ENCODE measurements at regions not wholly inside any gene's neighbourhood (a gene's known extent, or its start where the extent isn't known, plus 50 kb on each side); places are given as distances from the start of the nearest gene placed in this dataset.

DNA sequence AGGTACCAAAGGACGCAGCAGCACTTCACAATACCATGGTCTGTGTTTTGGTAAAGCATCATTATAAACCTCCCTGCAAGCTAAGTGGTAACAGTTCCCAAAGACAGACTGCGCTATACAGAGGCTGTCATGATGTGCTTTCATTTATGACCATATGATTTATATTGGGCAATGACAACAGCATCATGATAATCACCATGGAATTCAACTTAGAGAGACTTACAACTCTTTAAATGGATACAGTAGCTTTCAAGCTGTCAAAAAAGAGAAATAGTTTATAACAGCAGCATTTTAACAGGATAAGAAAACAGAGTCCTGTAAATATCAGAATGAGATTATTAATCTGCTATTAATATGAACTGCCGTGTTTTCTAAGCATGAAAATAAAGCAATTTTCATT is 341.7 kb downstream of the GPR37 start:
- DNase-seq (ENCODE audit: low spot score in 2 of 2) = no peak
- no peak overlapping the region for H3K27ac ChIP-seq
- no peaks in the 10 kb centered on the region for H3K36me3 ChIP-seq
- H3K4me3 ChIP-seq = no peak overlapping the region
- no peaks in the 10 kb centered on the region for H3K27me3 ChIP-seq
- WGBS = 64% methylated on average over 3 of the region's 3 CpGs
- TF ChIP-seq POLR2AphosphoS5 (IDR thresholded peaks at IDR 0.05) (no peak), POLR2A (IDR thresholded peaks at IDR 0.05) (no peak), EP300 (IDR thresholded peaks at IDR 0.05) (no peak)
- TF ChIP-seq, protein P1, sequence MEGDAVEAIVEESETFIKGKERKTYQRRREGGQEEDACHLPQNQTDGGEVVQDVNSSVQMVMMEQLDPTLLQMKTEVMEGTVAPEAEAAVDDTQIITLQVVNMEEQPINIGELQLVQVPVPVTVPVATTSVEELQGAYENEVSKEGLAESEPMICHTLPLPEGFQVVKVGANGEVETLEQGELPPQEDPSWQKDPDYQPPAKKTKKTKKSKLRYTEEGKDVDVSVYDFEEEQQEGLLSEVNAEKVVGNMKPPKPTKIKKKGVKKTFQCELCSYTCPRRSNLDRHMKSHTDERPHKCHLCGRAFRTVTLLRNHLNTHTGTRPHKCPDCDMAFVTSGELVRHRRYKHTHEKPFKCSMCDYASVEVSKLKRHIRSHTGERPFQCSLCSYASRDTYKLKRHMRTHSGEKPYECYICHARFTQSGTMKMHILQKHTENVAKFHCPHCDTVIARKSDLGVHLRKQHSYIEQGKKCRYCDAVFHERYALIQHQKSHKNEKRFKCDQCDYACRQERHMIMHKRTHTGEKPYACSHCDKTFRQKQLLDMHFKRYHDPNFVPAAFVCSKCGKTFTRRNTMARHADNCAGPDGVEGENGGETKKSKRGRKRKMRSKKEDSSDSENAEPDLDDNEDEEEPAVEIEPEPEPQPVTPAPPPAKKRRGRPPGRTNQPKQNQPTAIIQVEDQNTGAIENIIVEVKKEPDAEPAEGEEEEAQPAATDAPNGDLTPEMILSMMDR (IDR thresholded peaks at IDR 0.05) = no peak
- no peaks in the 10 kb centered on the region for H3K4me1 ChIP-seq
- H3K9me3 ChIP-seq = no peaks in the 10 kb centered on the region

DNA sequence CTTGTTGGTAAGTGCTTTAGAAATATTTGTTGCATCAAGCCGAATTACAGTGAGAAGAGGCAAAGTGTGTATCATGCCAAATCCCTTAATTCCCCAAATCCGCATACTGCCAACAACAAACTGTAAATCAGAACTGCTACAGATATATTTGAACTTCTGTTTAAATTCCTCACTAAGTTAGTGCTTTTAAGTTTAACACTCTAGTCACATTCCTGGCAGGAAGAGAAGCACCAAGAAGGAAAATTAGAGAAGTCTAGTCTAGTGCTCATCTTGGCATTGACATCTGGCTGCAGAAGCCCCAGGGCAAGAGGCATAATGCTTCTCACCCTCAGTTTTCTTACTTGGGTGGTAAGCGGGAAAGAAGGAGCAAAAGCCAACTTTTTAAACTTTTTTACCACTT is 343.5 kb downstream of the GPR37 start:
- Histone ChIP-seq H3K4me3 (no peak overlapping the region), H3K27me3 (no peaks in the 10 kb centered on the region), H3K36me3 (no peaks in the 10 kb centered on the region), H3K9me3 (no peaks in the 10 kb centered on the region), H3K27ac (no peak overlapping the region), H3K4me1 (no peaks in the 10 kb centered on the region)
- TF ChIP-seq POLR2A (IDR thresholded peaks at IDR 0.05) (no peak), EP300 (IDR thresholded peaks at IDR 0.05) (no peak), POLR2AphosphoS5 (IDR thresholded peaks at IDR 0.05) (no peak)
- TF ChIP-seq, protein P1 (IDR thresholded peaks at IDR 0.05) = no peak
- WGBS = 49% methylated on average over 3 of the region's 3 CpGs
- no peak for DNase-seq (ENCODE audit: low spot score in 2 of 2)

DNA sequence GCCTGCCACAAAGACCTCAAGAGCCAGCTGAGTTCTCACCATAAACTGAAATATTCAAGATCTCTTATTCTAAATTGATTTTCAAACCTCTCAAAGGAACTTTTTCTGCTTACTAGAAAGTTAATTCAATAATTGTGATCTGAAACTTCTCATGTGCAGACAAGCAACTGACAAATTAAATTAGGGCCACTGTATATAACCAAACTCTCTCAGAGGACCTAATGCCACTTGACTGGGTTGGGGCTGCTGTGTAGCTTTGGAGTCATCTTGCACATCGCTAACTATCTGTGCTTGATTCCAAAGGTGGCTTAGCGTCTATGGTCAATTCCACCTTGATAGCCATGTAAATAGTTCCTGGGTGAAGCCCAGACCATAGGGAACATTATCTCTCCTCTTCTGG is 345.2 kb downstream of the GPR37 start:
- H3K36me3 ChIP-seq = no peaks in the 10 kb centered on the region
- DNase-seq (ENCODE audit: low spot score in 2 of 2) = no peak
- H3K27me3 ChIP-seq = no peaks in the 10 kb centered on the region
- no peaks in the 10 kb centered on the region for H3K9me3 ChIP-seq
- H3K4me3 ChIP-seq = no peak overlapping the region
- no peaks in the 10 kb centered on the region for H3K4me1 ChIP-seq
- WGBS = 92% methylated on average over 2 of the region's 2 CpGs
- TF ChIP-seq POLR2A (IDR thresholded peaks at IDR 0.05) (no peak), EP300 (IDR thresholded peaks at IDR 0.05) (no peak), POLR2AphosphoS5 (IDR thresholded peaks at IDR 0.05) (no peak)
- TF ChIP-seq, protein P1 (IDR thresholded peaks at IDR 0.05) = no peak
- H3K27ac ChIP-seq = no peak overlapping the region

DNA sequence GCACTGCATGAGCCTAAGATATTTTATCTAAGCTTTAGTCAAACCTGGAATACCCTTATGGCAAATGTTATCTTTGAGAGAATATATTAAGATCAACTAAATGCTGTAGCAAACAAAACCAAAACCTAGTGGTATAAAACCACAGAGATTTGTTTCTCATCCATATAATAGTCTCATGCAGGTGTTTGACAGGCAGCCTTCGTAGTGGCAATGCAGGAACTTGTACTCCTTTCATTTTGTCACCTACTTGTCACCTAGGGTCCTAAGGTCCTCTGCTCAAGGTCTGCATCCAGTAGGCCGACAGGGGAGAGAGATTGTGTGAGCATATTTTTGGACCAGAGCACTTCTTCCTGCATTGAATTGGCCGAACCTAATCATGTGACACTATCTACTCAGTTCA is 352.6 kb downstream of the GPR37 start:
- no peaks in the 10 kb centered on the region for H3K9me3 ChIP-seq
- H3K4me3 ChIP-seq = no peak overlapping the region
- no peaks in the 10 kb centered on the region for H3K4me1 ChIP-seq
- 49% methylated on average over 3 of the region's 3 CpGs for WGBS
- no peaks in the 10 kb centered on the region for H3K27me3 ChIP-seq
- DNase-seq (ENCODE audit: low spot score in 2 of 2) = no peak
- H3K36me3 ChIP-seq = no peaks in the 10 kb centered on the region
- H3K27ac ChIP-seq = no peak overlapping the region
- TF ChIP-seq EP300 (IDR thresholded peaks at IDR 0.05) = no peak
- TF ChIP-seq POLR2A (IDR thresholded peaks at IDR 0.05) = no peak
- TF ChIP-seq, protein P1 (IDR thresholded peaks at IDR 0.05) = no peak
- TF ChIP-seq POLR2AphosphoS5 (IDR thresholded peaks at IDR 0.05) = no peak

DNA sequence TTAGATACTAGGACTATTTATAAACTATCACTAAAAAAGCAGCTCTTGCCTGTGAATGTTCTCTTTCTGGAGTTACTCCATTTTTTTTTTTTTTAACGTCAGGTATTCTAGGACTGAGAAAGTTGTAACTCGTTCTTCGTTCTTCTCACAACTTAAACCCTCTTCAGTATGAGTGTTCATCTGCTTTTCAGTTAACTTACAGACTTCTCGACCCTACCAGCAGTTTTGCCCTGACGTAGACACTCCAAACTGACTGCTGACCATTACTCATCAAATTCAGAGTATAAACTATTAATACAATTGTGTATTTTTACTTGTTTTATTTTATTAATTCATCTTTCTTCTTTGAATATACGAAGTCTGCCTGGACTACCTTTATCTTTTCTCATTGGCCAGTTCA is 353.1 kb downstream of the GPR37 start:
- TF ChIP-seq POLR2AphosphoS5 (IDR thresholded peaks at IDR 0.05) (no peak), POLR2A (IDR thresholded peaks at IDR 0.05) (no peak), EP300 (IDR thresholded peaks at IDR 0.05) (no peak)
- TF ChIP-seq, protein P1 (IDR thresholded peaks at IDR 0.05) = no peak
- H3K4me3 ChIP-seq = no peak overlapping the region
- H3K36me3 ChIP-seq = no peaks in the 10 kb centered on the region
- H3K27ac ChIP-seq = no peak overlapping the region
- H3K9me3 ChIP-seq = no peaks in the 10 kb centered on the region
- no peaks in the 10 kb centered on the region for H3K4me1 ChIP-seq
- H3K27me3 ChIP-seq = no peaks in the 10 kb centered on the region
- DNase-seq (ENCODE audit: low spot score in 2 of 2) = no peak
- 65% methylated on average over 6 of the region's 6 CpGs for WGBS

Data from suprapubic skin (tissue), 4 donors.